HG03064 (cell line): ENCODE measurements at regions not wholly inside any gene's neighbourhood (a gene's known extent, or its start where the extent isn't known, plus 50 kb on each side); places are given as distances from the start of the nearest gene placed in this dataset.

Experiments
- ATAC-seq: cut with Tn5 transposase; IDR thresholded peaks from one replicate; pipeline ENCODE4 v1.9.1; 2021; ENCODE audit warnings: low read depth; ENCODE audit not compliant: unreplicated experiment

DNA sequence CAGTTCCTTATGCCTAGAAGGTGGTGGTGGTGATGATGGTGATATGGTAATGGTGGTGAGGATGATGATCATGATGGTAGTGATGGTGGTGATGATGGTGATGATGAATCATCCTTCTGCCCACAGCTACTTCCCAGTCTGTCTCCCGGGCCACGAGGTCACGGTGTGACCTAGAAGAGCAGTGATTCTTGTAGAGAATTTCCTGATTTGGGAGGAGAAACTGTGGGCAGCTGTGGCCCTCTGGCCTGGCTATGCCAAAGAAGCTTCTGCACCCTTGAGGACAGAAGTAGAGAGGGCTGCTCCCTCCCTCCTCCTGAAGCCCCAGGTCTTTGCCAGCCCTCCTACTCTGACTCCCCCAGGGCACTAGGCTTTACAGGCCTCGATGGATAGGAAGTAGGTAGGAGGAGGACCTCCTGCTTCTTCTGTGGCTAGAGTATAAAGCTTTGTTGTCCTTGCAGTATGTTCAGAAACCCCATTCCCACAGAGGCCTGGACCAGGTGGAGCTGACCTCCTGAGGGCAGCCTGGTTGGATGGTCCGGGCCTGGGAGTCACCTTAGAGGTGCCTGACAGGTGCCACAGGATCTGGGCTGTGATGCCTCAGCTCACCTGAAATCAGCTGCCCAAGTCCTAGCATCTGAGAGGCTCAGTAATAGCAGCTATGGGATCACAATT is 57.9 kb upstream of the EPAS1 start:
- no peak for ATAC-seq

DNA sequence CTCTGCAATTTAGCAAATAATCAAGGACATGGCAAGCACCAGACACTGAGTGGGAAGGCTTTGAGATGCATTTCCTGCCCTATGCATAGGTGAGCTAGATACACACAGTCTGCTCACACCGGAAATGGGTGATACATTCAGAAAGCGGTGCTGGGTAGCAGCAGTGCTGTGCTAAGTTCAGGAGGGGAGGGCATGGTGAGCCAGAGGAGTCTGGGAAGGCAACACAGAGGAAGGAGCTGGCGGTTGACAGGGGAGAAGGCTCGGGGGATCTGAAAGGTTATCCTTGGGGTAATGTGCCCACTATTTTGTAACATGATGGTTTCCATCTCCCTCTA is 57.4 kb upstream of the EPAS1 start:
- ATAC-seq = no peak

- ATAC-seq = no peak
These were observed 55.9 kb upstream of the EPAS1 start for GRCh38 chr2:46241344-46241743.

- ATAC-seq = no peak
These were observed 51.3 kb upstream of the EPAS1 start for GRCh38 chr2:46245869-46246268.

DNA sequence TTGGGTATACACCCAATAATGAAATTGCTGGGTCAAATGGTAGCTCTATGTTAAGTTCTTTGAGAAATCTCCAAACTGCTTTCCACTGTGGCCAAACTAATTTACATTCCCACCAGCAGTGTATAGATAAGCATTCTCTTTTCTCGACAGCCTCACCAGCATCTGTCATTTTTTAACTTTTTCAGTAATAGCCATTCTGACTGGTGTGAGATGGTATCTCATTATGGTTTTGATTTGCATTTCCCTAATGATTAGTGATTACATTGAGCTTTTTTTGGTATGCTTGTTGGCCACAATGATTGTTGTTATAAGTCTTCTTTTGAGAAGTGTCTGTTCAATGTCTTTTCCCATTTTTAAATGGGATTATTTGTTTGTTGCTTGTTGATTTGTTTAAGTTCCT is 50.4 kb upstream of the EPAS1 start:
- ATAC-seq = peak; percentile 85
